Progenitor cell of endocrine pancreas (in vitro differentiated cells): ENCODE measurements at regions not wholly inside any gene's neighbourhood (a gene's known extent, or its start where the extent isn't known, plus 50 kb on each side); places are given as distances from the start of the nearest gene placed in this dataset.

Source experiments
- DNase-seq: peaks from one replicate; pipeline ENCODE4 v3.0.0; 2021; ENCODE audit warnings: low spot score; ENCODE audit not compliant: unreplicated experiment
- H3K27ac Mint-ChIP-seq: 2 replicates; pipeline ENCODE4 v1.8.0; 2021; ENCODE audit warnings: mild to moderate bottlenecking, moderate library complexity, mixed read lengths
- H3K27me3 Mint-ChIP-seq: 2 replicates; pipeline ENCODE4 v1.8.0; 2021; ENCODE audit warnings: mixed read lengths
- H3K36me3 Mint-ChIP-seq: 2 replicates; pipeline ENCODE4 v1.8.0; 2022; ENCODE audit warnings: mixed read lengths; ENCODE audit not compliant: insufficient read depth
- H3K4me1 Mint-ChIP-seq: 2 replicates; pipeline ENCODE4 v1.8.0; 2021; ENCODE audit warnings: low read depth, mixed read lengths
- H3K4me3 Mint-ChIP-seq: 2 replicates; pipeline ENCODE4 v1.8.0; 2021; ENCODE audit warnings: low read depth, mild to moderate bottlenecking, moderate library complexity, mixed read lengths
- H3K9me3 Mint-ChIP-seq: 2 replicates; pipeline ENCODE4 v1.8.0; 2021; ENCODE audit warnings: low read depth, mixed read lengths
- CTCF ChIP-seq: fragments of 200-600 bp; sonication (generic); IDR thresholded peaks from one replicate; pipeline ENCODE4 v1.5.0; 2021; ENCODE audit warnings: antibody characterized with exemption, mild to moderate bottlenecking; ENCODE audit not compliant: unreplicated experiment

- DNase-seq, result no peak
Measured at GRCh38 chr3:148466143-148466542, 231.6 kb upstream of the AGTR1 start.

GRCh38 chr3:148466980-148467740, 230.5 kb upstream of the AGTR1 start:
- H3K27me3 Mint-ChIP-seq, result no peaks in the 10 kb centered on the region
- no peak for TF ChIP-seq CTCF
- H3K4me3 Mint-ChIP-seq, result no peak overlapping the region
- no peak for DNase-seq
- H3K9me3 Mint-ChIP-seq, result peaks cover 2% of the 10 kb centered on the region
- H3K4me1 Mint-ChIP-seq, result peaks cover 22% of the 10 kb centered on the region
- peaks cover 2% of the 10 kb centered on the region for H3K36me3 Mint-ChIP-seq
- no peak overlapping the region for H3K27ac Mint-ChIP-seq

More at GRCh38 chr3:148466143-148466542, 231.6 kb upstream of the AGTR1 start:
- Mint-ChIP-seq H3K4me1 (peaks cover 22% of the 10 kb centered on the region), H3K9me3 (peaks cover 8% of the 10 kb centered on the region), H3K4me3 (no peak overlapping the region), H3K27ac (peak overlapping the region; percentile 83), H3K27me3 (no peaks in the 10 kb centered on the region), H3K36me3 (peaks cover 3% of the 10 kb centered on the region)
- no peak for TF ChIP-seq CTCF

GRCh38 chr3:148477375-148477774, 220.3 kb upstream of the AGTR1 start:
- no peak for DNase-seq
- peaks cover 26% of the 10 kb centered on the region for H3K9me3 Mint-ChIP-seq
- H3K36me3 Mint-ChIP-seq, result peaks cover 8% of the 10 kb centered on the region
- H3K27me3 Mint-ChIP-seq, result no peaks in the 10 kb centered on the region
- no peak overlapping the region for H3K27ac Mint-ChIP-seq
- H3K4me3 Mint-ChIP-seq, result no peak overlapping the region
- TF ChIP-seq CTCF, result no peak
- no peaks in the 10 kb centered on the region for H3K4me1 Mint-ChIP-seq

GRCh38 chr3:148493631-148494030, 204.1 kb upstream of the AGTR1 start:
- Mint-ChIP-seq H3K27ac (no peak overlapping the region), H3K4me1 (no peaks in the 10 kb centered on the region), H3K4me3 (no peak overlapping the region), H3K27me3 (no peaks in the 10 kb centered on the region), H3K9me3 (peaks cover 8% of the 10 kb centered on the region), H3K36me3 (no peaks in the 10 kb centered on the region)
- DNase-seq, result no peak
- TF ChIP-seq CTCF, result no peak

- Mint-ChIP-seq H3K27me3 (no peaks in the 10 kb centered on the region), H3K4me1 (peaks cover 2% of the 10 kb centered on the region), H3K36me3 (no peaks in the 10 kb centered on the region), H3K9me3 (peaks cover 5% of the 10 kb centered on the region), H3K27ac (no peak overlapping the region), H3K4me3 (no peak overlapping the region)
- no peak for DNase-seq
- no peak for TF ChIP-seq CTCF
Measured at GRCh38 chr3:148494451-148494850, 203.3 kb upstream of the AGTR1 start.
